A673 (cell line): ENCODE measurements at regions not wholly inside any gene's neighbourhood (a gene's known extent, or its start where the extent isn't known, plus 50 kb on each side); places are given as distances from the start of the nearest gene placed in this dataset.
"Not testable (repeated sequence)": the region's sequence is repeated elsewhere in the genome, so short reads cannot be mapped to it uniquely, and the experiment has no call there.

Experiments used
- CTCF ChIP-seq: fragments of 300-800, 200-600 bp; sonication (generic); conservative IDR thresholded peaks from 2 replicates; pipeline ENCODE4 v1.5.1; 2017; ENCODE audit warnings: low read depth, mild to moderate bottlenecking, antibody characterized with exemption, low read length, moderate library complexity, mixed read lengths
- EZH2 ChIP-seq: fragments of 200-600 bp; sonication (generic); IDR thresholded peaks from 2 replicates; pipeline ENCODE4 v1.6.1; 2017; ENCODE audit warnings: borderline replicate concordance, low read depth, mild to moderate bottlenecking, mixed read lengths, antibody characterized with exemption, low read length; ENCODE audit not compliant: poor library complexity, severe bottlenecking

- not testable (repeated sequence) for TF ChIP-seq CTCF, EZH2
Observed at GRCh38 chr18:8890503-8890902, 185.1 kb downstream of the MTCL1 start.
